ENCODE measurements at regions not wholly inside any gene's neighbourhood (a gene's known extent, or its start where the extent isn't known, plus 50 kb on each side); places are given as distances from the start of the nearest gene placed in this dataset.
A peak's percentile ranks its signal among the peaks of the same experiment; 100 is the strongest.

GRCh38 chr1:209463441-209463840 is 120.1 kb upstream of the CAMK1G start:
- H3K27me3 ChIP-seq (ENCODE audit: control insufficient read depth, insufficient read depth, low read length) = no peaks in the 10 kb centered on the region
- H3K4me3 ChIP-seq (ENCODE audit: low read depth, low read length) = no peak overlapping the region
- no CpG with 5 or more reads among the region's 1 CpG for WGBS (ENCODE audit: insufficient coverage)
- no peaks in the 10 kb centered on the region for H3K36me3 ChIP-seq (ENCODE audit: control insufficient read depth, insufficient read depth, low read length)
- peaks cover 3% of the 10 kb centered on the region for H3K9me3 ChIP-seq (ENCODE audit: control insufficient read depth, insufficient read depth, low read length)
- no peak overlapping the region for H3K27ac ChIP-seq (ENCODE audit: low read depth, low read length)
- H3K4me1 ChIP-seq (ENCODE audit: control insufficient read depth, insufficient read depth, low read length) = no peaks in the 10 kb centered on the region
- DNase-seq (ENCODE audit: low read depth in 4 of 6, low spot score in 6 of 6) = no peak

- H3K4me1 ChIP-seq (ENCODE audit: control insufficient read depth, insufficient read depth, low read length) = no peaks in the 10 kb centered on the region
- H3K9me3 ChIP-seq (ENCODE audit: control insufficient read depth, insufficient read depth, low read length) = no peaks in the 10 kb centered on the region
- H3K27me3 ChIP-seq (ENCODE audit: control insufficient read depth, insufficient read depth, low read length) = no peaks in the 10 kb centered on the region
- no peak overlapping the region for H3K4me3 ChIP-seq (ENCODE audit: low read depth, low read length)
- DNase-seq (ENCODE audit: low read depth in 4 of 6, low spot score in 6 of 6) = no peak
- H3K27ac ChIP-seq (ENCODE audit: low read depth, low read length) = no peak overlapping the region
- H3K36me3 ChIP-seq (ENCODE audit: control insufficient read depth, insufficient read depth, low read length) = no peaks in the 10 kb centered on the region
These were observed 110.5 kb upstream of the CAMK1G start for GRCh38 chr1:209473025-209473424.

- Histone ChIP-seq H3K4me3 (ENCODE audit: low read depth, low read length) (no peak overlapping the region), H3K27me3 (ENCODE audit: control insufficient read depth, insufficient read depth, low read length) (no peaks in the 10 kb centered on the region), H3K4me1 (ENCODE audit: control insufficient read depth, insufficient read depth, low read length) (peaks cover 4% of the 10 kb centered on the region), H3K36me3 (ENCODE audit: control insufficient read depth, insufficient read depth, low read length) (no peaks in the 10 kb centered on the region), H3K27ac (ENCODE audit: low read depth, low read length) (no peak overlapping the region), H3K9me3 (ENCODE audit: control insufficient read depth, insufficient read depth, low read length) (no peaks in the 10 kb centered on the region)
- 88% methylated on average over 4 of the region's 6 CpGs for WGBS (ENCODE audit: insufficient coverage)
- DNase-seq (ENCODE audit: low read depth in 4 of 6, low spot score in 6 of 6) = no peak
These were observed 103.2 kb upstream of the CAMK1G start for GRCh38 chr1:209480345-209480744.

GRCh38 chr1:209483691-209484090 is 99.8 kb upstream of the CAMK1G start:
- no peaks in the 10 kb centered on the region for H3K27me3 ChIP-seq (ENCODE audit: control insufficient read depth, insufficient read depth, low read length)
- no peaks in the 10 kb centered on the region for H3K9me3 ChIP-seq (ENCODE audit: control insufficient read depth, insufficient read depth, low read length)
- H3K4me1 ChIP-seq (ENCODE audit: control insufficient read depth, insufficient read depth, low read length) = peaks cover 4% of the 10 kb centered on the region
- no peak overlapping the region for H3K27ac ChIP-seq (ENCODE audit: low read depth, low read length)
- no peak overlapping the region for H3K4me3 ChIP-seq (ENCODE audit: low read depth, low read length)
- no peaks in the 10 kb centered on the region for H3K36me3 ChIP-seq (ENCODE audit: control insufficient read depth, insufficient read depth, low read length)
- no peak for DNase-seq (ENCODE audit: low read depth in 4 of 6, low spot score in 6 of 6)
- WGBS (ENCODE audit: insufficient coverage) = 100% methylated on average over 3 of the region's 4 CpGs

GRCh38 chr1:209484429-209484828 is 99.1 kb upstream of the CAMK1G start:
- Histone ChIP-seq H3K4me1 (ENCODE audit: control insufficient read depth, insufficient read depth, low read length) (no peaks in the 10 kb centered on the region), H3K4me3 (ENCODE audit: low read depth, low read length) (no peak overlapping the region), H3K27ac (ENCODE audit: low read depth, low read length) (no peak overlapping the region), H3K9me3 (ENCODE audit: control insufficient read depth, insufficient read depth, low read length) (no peaks in the 10 kb centered on the region), H3K36me3 (ENCODE audit: control insufficient read depth, insufficient read depth, low read length) (no peaks in the 10 kb centered on the region), H3K27me3 (ENCODE audit: control insufficient read depth, insufficient read depth, low read length) (no peaks in the 10 kb centered on the region)
- no peak for DNase-seq (ENCODE audit: low read depth in 4 of 6, low spot score in 6 of 6)

GRCh38 chr1:209485167-209485566 is 98.3 kb upstream of the CAMK1G start:
- Histone ChIP-seq H3K4me3 (ENCODE audit: low read depth, low read length) (no peak overlapping the region), H3K4me1 (ENCODE audit: control insufficient read depth, insufficient read depth, low read length) (no peaks in the 10 kb centered on the region), H3K27me3 (ENCODE audit: control insufficient read depth, insufficient read depth, low read length) (no peaks in the 10 kb centered on the region), H3K27ac (ENCODE audit: low read depth, low read length) (no peak overlapping the region), H3K36me3 (ENCODE audit: control insufficient read depth, insufficient read depth, low read length) (no peaks in the 10 kb centered on the region), H3K9me3 (ENCODE audit: control insufficient read depth, insufficient read depth, low read length) (no peaks in the 10 kb centered on the region)
- peak in 2 of 6 donors; percentile 50 to 54 for DNase-seq (ENCODE audit: low read depth in 4 of 6, low spot score in 6 of 6)
- 40% methylated on average over 2 of the region's 2 CpGs for WGBS (ENCODE audit: insufficient coverage)

GRCh38 chr1:209485751-209486150 is 97.8 kb upstream of the CAMK1G start:
- H3K9me3 ChIP-seq (ENCODE audit: control insufficient read depth, insufficient read depth, low read length) = no peaks in the 10 kb centered on the region
- H3K36me3 ChIP-seq (ENCODE audit: control insufficient read depth, insufficient read depth, low read length) = no peaks in the 10 kb centered on the region
- H3K4me3 ChIP-seq (ENCODE audit: low read depth, low read length) = no peak overlapping the region
- H3K27ac ChIP-seq (ENCODE audit: low read depth, low read length) = no peak overlapping the region
- DNase-seq (ENCODE audit: low read depth in 4 of 6, low spot score in 6 of 6) = no peak
- no CpG with 5 or more reads among the region's 3 CpGs for WGBS (ENCODE audit: insufficient coverage)
- no peaks in the 10 kb centered on the region for H3K4me1 ChIP-seq (ENCODE audit: control insufficient read depth, insufficient read depth, low read length)
- H3K27me3 ChIP-seq (ENCODE audit: control insufficient read depth, insufficient read depth, low read length) = no peaks in the 10 kb centered on the region

GRCh38 chr1:209486861-209487593 is 96.5 kb upstream of the CAMK1G start:
- H3K9me3 ChIP-seq (ENCODE audit: control insufficient read depth, insufficient read depth, low read length) = no peaks in the 10 kb centered on the region
- no peaks in the 10 kb centered on the region for H3K27me3 ChIP-seq (ENCODE audit: control insufficient read depth, insufficient read depth, low read length)
- DNase-seq (ENCODE audit: low read depth in 4 of 6, low spot score in 6 of 6) = no peak
- no peaks in the 10 kb centered on the region for H3K36me3 ChIP-seq (ENCODE audit: control insufficient read depth, insufficient read depth, low read length)
- no CpG with 5 or more reads among the region's 1 CpG for WGBS (ENCODE audit: insufficient coverage)
- no peak overlapping the region for H3K4me3 ChIP-seq (ENCODE audit: low read depth, low read length)
- no peaks in the 10 kb centered on the region for H3K4me1 ChIP-seq (ENCODE audit: control insufficient read depth, insufficient read depth, low read length)
- no peak overlapping the region for H3K27ac ChIP-seq (ENCODE audit: low read depth, low read length)

- WGBS (ENCODE audit: insufficient coverage) = no CpG with 5 or more reads among the region's 3 CpGs
- DNase-seq (ENCODE audit: low read depth in 4 of 6, low spot score in 6 of 6) = peak in 3 of 6 donors; percentile 21 to 88 (median 61)
- no peak overlapping the region for H3K27ac ChIP-seq (ENCODE audit: low read depth, low read length)
- H3K9me3 ChIP-seq (ENCODE audit: control insufficient read depth, insufficient read depth, low read length) = no peaks in the 10 kb centered on the region
- H3K27me3 ChIP-seq (ENCODE audit: control insufficient read depth, insufficient read depth, low read length) = no peaks in the 10 kb centered on the region
- H3K36me3 ChIP-seq (ENCODE audit: control insufficient read depth, insufficient read depth, low read length) = no peaks in the 10 kb centered on the region
- H3K4me1 ChIP-seq (ENCODE audit: control insufficient read depth, insufficient read depth, low read length) = no peaks in the 10 kb centered on the region
- H3K4me3 ChIP-seq (ENCODE audit: low read depth, low read length) = no peak overlapping the region
These were observed 93.5 kb upstream of the CAMK1G start for GRCh38 chr1:209490013-209490412.

- WGBS (ENCODE audit: insufficient coverage) = 100% methylated on average over 2 of the region's 2 CpGs
- H3K4me3 ChIP-seq (ENCODE audit: low read depth, low read length) = no peak overlapping the region
- no peak overlapping the region for H3K27ac ChIP-seq (ENCODE audit: low read depth, low read length)
- H3K9me3 ChIP-seq (ENCODE audit: control insufficient read depth, insufficient read depth, low read length) = no peaks in the 10 kb centered on the region
- no peaks in the 10 kb centered on the region for H3K36me3 ChIP-seq (ENCODE audit: control insufficient read depth, insufficient read depth, low read length)
- H3K4me1 ChIP-seq (ENCODE audit: control insufficient read depth, insufficient read depth, low read length) = no peaks in the 10 kb centered on the region
- no peak for DNase-seq (ENCODE audit: low read depth in 4 of 6, low spot score in 6 of 6)
- H3K27me3 ChIP-seq (ENCODE audit: control insufficient read depth, insufficient read depth, low read length) = no peaks in the 10 kb centered on the region
These were observed 92.5 kb upstream of the CAMK1G start for GRCh38 chr1:209491031-209491430.
